ENCODE measurements at regions not wholly inside any gene's neighbourhood (a gene's known extent, or its start where the extent isn't known, plus 50 kb on each side); places are given as distances from the start of the nearest gene placed in this dataset.

GRCh38 chr3:109702976-109703375 is 365.6 kb upstream of the DPPA4 start:
- TF ChIP-seq EP300 (conservative IDR thresholded peaks at IDR 0.05; ENCODE audit: poor library complexity, severe bottlenecking) (no peak), EZH2 (IDR thresholded peaks at IDR 0.05; ENCODE audit: borderline replicate concordance, insufficient read depth, low read length, poor library complexity, severe bottlenecking) (no peak), CTCF (IDR thresholded peaks at IDR 0.05; ENCODE audit: poor library complexity, severe bottlenecking) (no peak), POLR2AphosphoS5 (IDR thresholded peaks at IDR 0.05) (no peak), MXI1 (conservative IDR thresholded peaks at IDR 0.05; ENCODE audit: poor library complexity, severe bottlenecking) (no peak), TAF1 (IDR thresholded peaks at IDR 0.05; ENCODE audit: low read depth) (no peak), REST (IDR thresholded peaks at IDR 0.05; ENCODE audit: borderline replicate concordance) (no peak)
